ENCODE measurements at regions not wholly inside any gene's neighbourhood (a gene's known extent, or its start where the extent isn't known, plus 50 kb on each side); places are given as distances from the start of the nearest gene placed in this dataset.

GRCh38 chr3:40978442-40978841, 220.9 kb upstream of the CTNNB1 start:
- Histone ChIP-seq H3K4me3 (no peak overlapping the region), H3K9me3 (no peaks in the 10 kb centered on the region), H3K27ac (no peak overlapping the region), H3K4me1 (peaks cover 0 to 29% (median 13%) of the 10 kb centered on the region in 4 donors), H3K36me3 (no peaks in the 10 kb centered on the region), H3K27me3 (no peaks in the 10 kb centered on the region)
- TF ChIP-seq CTCF (IDR thresholded peaks at IDR 0.05) = no peak
- intact Hi-C loops (cut with DNase I; ENCODE audit: low total_unique reads) = no loop called here
- DNase-seq = no peak

GRCh38 chr3:40979962-40980361, 219.3 kb upstream of the CTNNB1 start:
- no peak for DNase-seq
- no peaks in the 10 kb centered on the region for H3K27me3 ChIP-seq
- intact Hi-C loops (cut with DNase I; ENCODE audit: low total_unique reads) = no loop called here
- H3K27ac ChIP-seq = no peak overlapping the region
- H3K9me3 ChIP-seq = no peaks in the 10 kb centered on the region
- H3K4me1 ChIP-seq = peaks cover 0 to 15% (median 11%) of the 10 kb centered on the region in 4 donors
- no peaks in the 10 kb centered on the region for H3K36me3 ChIP-seq
- TF ChIP-seq CTCF (IDR thresholded peaks at IDR 0.05) = no peak
- no peak overlapping the region for H3K4me3 ChIP-seq

GRCh38 chr3:40980467-40980866, 218.8 kb upstream of the CTNNB1 start:
- no peak overlapping the region for H3K27ac ChIP-seq
- no peaks in the 10 kb centered on the region for H3K36me3 ChIP-seq
- no peak for DNase-seq
- H3K27me3 ChIP-seq = no peaks in the 10 kb centered on the region
- H3K4me3 ChIP-seq = no peak overlapping the region
- TF ChIP-seq CTCF (IDR thresholded peaks at IDR 0.05) = no peak
- H3K4me1 ChIP-seq = peaks cover 0 to 10% (median 6%) of the 10 kb centered on the region in 4 donors
- H3K9me3 ChIP-seq = no peaks in the 10 kb centered on the region
- intact Hi-C loops (cut with DNase I; ENCODE audit: low total_unique reads) = no loop called here

- H3K36me3 ChIP-seq = no peaks in the 10 kb centered on the region
- TF ChIP-seq CTCF (IDR thresholded peaks at IDR 0.05) = no peak
- no peak overlapping the region for H3K27ac ChIP-seq
- H3K4me3 ChIP-seq = no peak overlapping the region
- no peaks in the 10 kb centered on the region for H3K9me3 ChIP-seq
- H3K4me1 ChIP-seq = no peaks in the 10 kb centered on the region
- DNase-seq = no peak
- intact Hi-C loops (cut with DNase I; ENCODE audit: low total_unique reads) = no loop called here
- H3K27me3 ChIP-seq = no peaks in the 10 kb centered on the region
Measured at GRCh38 chr3:40985195-40985594, 214.1 kb upstream of the CTNNB1 start.

- Histone ChIP-seq H3K36me3 (no peaks in the 10 kb centered on the region), H3K27ac (no peak overlapping the region), H3K27me3 (no peaks in the 10 kb centered on the region), H3K4me3 (no peak overlapping the region), H3K9me3 (no peaks in the 10 kb centered on the region), H3K4me1 (no peaks in the 10 kb centered on the region)
- no peak for TF ChIP-seq CTCF (IDR thresholded peaks at IDR 0.05)
- DNase-seq = no peak
- intact Hi-C loops (cut with DNase I; ENCODE audit: low total_unique reads) = no loop called here
Measured at GRCh38 chr3:40988468-40988867, 210.8 kb upstream of the CTNNB1 start.
